ENCODE measurements at regions not wholly inside any gene's neighbourhood (a gene's known extent, or its start where the extent isn't known, plus 50 kb on each side); places are given as distances from the start of the nearest gene placed in this dataset.

GRCh38 chr10:53521046-53521445 is 748.5 kb upstream of the MBL2 start:
- TF ChIP-seq EP300 (IDR thresholded peaks at IDR 0.05) (no peak), CTCF (IDR thresholded peaks at IDR 0.05) (no peak), POLR2A (IDR thresholded peaks at IDR 0.05) (no peak)

Measured in gastroesophageal sphincter (tissue), 3 donors.